K562 (cell line): ENCODE measurements at regions not wholly inside any gene's neighbourhood (a gene's known extent, or its start where the extent isn't known, plus 50 kb on each side); places are given as distances from the start of the nearest gene placed in this dataset.
"Not testable (repeated sequence)": the region's sequence is repeated elsewhere in the genome, so short reads cannot be mapped to it uniquely, and the experiment has no call there.

Experiments
- ATAC-seq: fragments of 200-7000 bp; cut with Tn5 transposase; 3 replicates; pipeline ENCODE4 v1.9.1; 2020; ENCODE audit warnings: moderate library complexity
- BruUV-seq: library from RNA; stranded (reverse); fragments of 400-500 nt; replicated peaks from 2 replicates; lab custom pipeline; 2021; lab: Mats Ljungman, UMichigan
- CTCF ChIA-PET: fragments of 300-600 bp; formaldehyde crosslinking; extraction: SDS; loops from one replicate; lab custom pipeline; 2021; ENCODE audit warnings: low intra/inter-chr PET ratio; lab: Yijun Ruan, JAX
- POLR2A ChIA-PET: fragments of 300-600, 350-650 bp; sonication (Branson Sonifier 250); formaldehyde crosslinking; extraction: SDS; loops from one replicate; lab custom pipeline; 2021; ENCODE audit warnings: antibody characterized with exemption, inconsistent platforms; lab: Yijun Ruan, JAX
- DNase-seq, 4 experiments: peaks; one replicate each; pipeline versions ENCODE4 v3.0.0 to v3.0.0-alpha.2; 2011 to 2018; ENCODE audit warnings: low spot score in 3 of 4, mixed read lengths in 3 of 4; ENCODE audit errors: extremely low read depth in 1 of 4
- FAIRE-seq: peaks from 2 replicates; lab custom pipeline; 2011; peaks lifted over from hg19 to GRCh38; lab: Jason Lieb, UNC
- H2AFZ ChIP-seq: 2 replicates; pipeline ENCODE4 v1.6.0; 2011; ENCODE audit warnings: low read depth, low read length, control low read depth, inconsistent platforms
- H3K27ac ChIP-seq: fragments of 200-600 bp; 3 replicates; pipeline ENCODE4 v1.8.0; 2011; ENCODE audit warnings: low read depth, mild to moderate bottlenecking, control low read depth, inconsistent platforms, low read length, moderate library complexity, mixed read lengths; ENCODE audit errors: extremely low read depth
- H3K27me3 ChIP-seq, 2 experiments: fragments of 300-600 bp in 1 of 2; 2 replicates in 1 of 2; 3 replicates in 1 of 2; pipeline versions ENCODE4 v1.6.0 to v1.8.0; 2011; ENCODE audit warnings: inconsistent platforms in 2 of 2, low read length in 2 of 2, mild to moderate bottlenecking in 1 of 2, mixed read lengths in 1 of 2, moderate library complexity in 1 of 2; ENCODE audit not compliant: control insufficient read depth in 2 of 2, insufficient read depth in 2 of 2
- H3K36me3 ChIP-seq: fragments of 300-600 bp; 3 replicates; pipeline ENCODE4 v1.8.0; 2011; ENCODE audit warnings: mild to moderate bottlenecking, low read length, inconsistent platforms; ENCODE audit not compliant: control insufficient read depth, insufficient read depth
- H3K4me1 ChIP-seq, 2 experiments: fragments of 200-600 bp in 1 of 2; replicated peaks in 1 of 2; 2 replicates in 1 of 2; 3 replicates in 1 of 2; pipeline versions ENCODE4 v1.5.1 to v1.8.0; 2011; ENCODE audit warnings: inconsistent platforms in 2 of 2, low read length in 2 of 2, mild to moderate bottlenecking in 1 of 2, mixed read lengths in 1 of 2, moderate library complexity in 1 of 2; ENCODE audit not compliant: control insufficient read depth in 2 of 2, insufficient read depth in 2 of 2
- H3K4me2 ChIP-seq: 2 replicates; pipeline ENCODE4 v1.6.1; 2011; ENCODE audit warnings: low read length, control low read depth, inconsistent platforms, mixed read lengths; ENCODE audit not compliant: insufficient read depth
- H3K4me3 ChIP-seq: fragments of 200-600 bp; sonication (generic), shearing (Covaris generic); 2 replicates; pipeline ENCODE4 v1.5.1; 2016; ENCODE audit warnings: control low read depth, inconsistent platforms
- H3K79me2 ChIP-seq: fragments of 200-600 bp; 3 replicates; pipeline ENCODE4 v1.8.0; 2011; ENCODE audit warnings: low read length, inconsistent platforms; ENCODE audit not compliant: control insufficient read depth, insufficient read depth
- H3K9ac ChIP-seq, 2 experiments: 2 replicates each; pipeline versions ENCODE4 v1.6.0 to v1.6.1; 2011; ENCODE audit warnings: low read depth in 2 of 2, low read length in 2 of 2, control low read depth in 1 of 2, inconsistent platforms in 1 of 2, mild to moderate bottlenecking in 1 of 2, mixed read lengths in 1 of 2; ENCODE audit not compliant: insufficient read depth in 1 of 2
- H3K9me1 ChIP-seq: one replicate; pipeline ENCODE4 v1.6.0; 2011; ENCODE audit warnings: inconsistent platforms, mild to moderate bottlenecking, low read length, moderate library complexity; ENCODE audit not compliant: control insufficient read depth, insufficient read depth
- H3K9me3 ChIP-seq: replicated peaks from 2 replicates; pipeline ENCODE4 v1.5.1; 2011; ENCODE audit warnings: low read depth, low read length, inconsistent platforms; ENCODE audit not compliant: control insufficient read depth, insufficient read depth
- H4K20me1 ChIP-seq: replicated peaks from 2 replicates; pipeline ENCODE4 v1.6.1; 2011; ENCODE audit warnings: low read length, inconsistent platforms, mixed read lengths; ENCODE audit not compliant: control insufficient read depth, insufficient read depth
- ARID2 ChIP-seq: fragments of 450-650 bp; IDR thresholded peaks from 2 replicates; pipeline ENCODE4 v1.6.1; 2017; ENCODE audit warnings: antibody characterized with exemption, mild to moderate bottlenecking
- ESRRA ChIP-seq: fragments of 450-650 bp; IDR thresholded peaks from 2 replicates; pipeline ENCODE4 v1.6.1; 2014; ENCODE audit warnings: low read depth, mild to moderate bottlenecking, moderate library complexity, borderline replicate concordance
- HMGN3 ChIP-seq: IDR thresholded peaks from 2 replicates; pipeline ENCODE4 v1.6.1; 2011; ENCODE audit warnings: borderline replicate concordance, low read depth, mild to moderate bottlenecking, mixed read lengths, low read length; ENCODE audit not compliant: insufficient read length; ENCODE audit errors: extremely low read depth
- NCOA1 ChIP-seq: fragments of 450-650 bp; IDR thresholded peaks from 2 replicates; pipeline ENCODE4 v1.6.1; 2016; ENCODE audit warnings: low read depth
- RBM15 ChIP-seq: fragments of 200-400 bp; formaldehyde crosslinking; IDR thresholded peaks from 2 replicates; pipeline ENCODE4 v1.6.1; 2018; ENCODE audit warnings: mild to moderate bottlenecking, low read length, moderate library complexity; ENCODE audit not compliant: insufficient read depth
- TCF7L2 ChIP-seq: fragments of 150-350 bp; IDR thresholded peaks from 2 replicates; pipeline ENCODE4 v1.6.1; 2016; ENCODE audit warnings: low read depth, mild to moderate bottlenecking, low read length, moderate library complexity
- TRIM28 ChIP-seq: fragments of 450-650 bp; IDR thresholded peaks from 2 replicates; pipeline ENCODE4 v1.6.1; 2017
- TSC22D4 ChIP-seq: fragments of 450-650 bp; IDR thresholded peaks from 2 replicates; pipeline ENCODE4 v1.6.1; 2016; ENCODE audit warnings: missing genetic modification characterization, missing biosample characterization, control low read depth
- ZNF77 ChIP-seq: fragments of 250-450 bp; sonication (Bioruptor Pico); IDR thresholded peaks from 2 replicates; pipeline ENCODE4 v1.5.0; 2020
- WGBS: fragments of 100-300 bp; shearing (Covaris generic); methylation state at CpG from one replicate; pipeline ENCODE4 v1.1.6; 2016; ENCODE audit warnings: low coverage, mixed read lengths; ENCODE audit not compliant: insufficient coverage; ENCODE audit errors: missing lambda C conversion rate; 5-methylcytosine and 5-hydroxymethylcytosine counted together
- in situ Hi-C: fragments of 300-500 bp; cut with MboI; formaldehyde crosslinking; loops from 4 replicates; pipeline ENCODE4 v1.15.0; 2018; ENCODE audit warnings: inconsistent platforms, mixed read lengths
- intact Hi-C: fragments of 100-400 bp; cut with micrococcal nuclease; formaldehyde crosslinking; loops from 2 replicates; pipeline ENCODE4 v1.14.2; 2022
- TF ChIP-seq, protein P1 (sequence below): fragments of 250-450 bp; sonication (Bioruptor Pico); IDR thresholded peaks from 2 replicates; pipeline ENCODE4 v1.5.0; 2021; ENCODE audit warnings: mild to moderate bottlenecking, borderline replicate concordance

GRCh38 chr19:20432266-20432842 lies 133.2 kb downstream of the ZNF737 start:
- 20% methylated on average over 1 of the region's 4 CpGs for WGBS
- H3K79me2 ChIP-seq, intact Hi-C loops, H3K4me3 ChIP-seq, H3K36me3 ChIP-seq, in situ Hi-C loops, H3K4me1 ChIP-seq, H3K9ac ChIP-seq, DNase-seq, H3K9me1 ChIP-seq, H3K27ac ChIP-seq, ATAC-seq, H2AFZ ChIP-seq, BruUV-seq, CTCF ChIA-PET, POLR2A ChIA-PET, H4K20me1 ChIP-seq, H3K27me3 ChIP-seq, H3K4me2 ChIP-seq, H3K9me3 ChIP-seq, FAIRE-seq: not testable (repeated sequence)

GRCh38 chr19:20431826-20432225 lies 133.8 kb downstream of the ZNF737 start:
- Histone ChIP-seq H3K9ac (no peak overlapping the region), H3K9me3 (no peaks in the 10 kb centered on the region)
- TF ChIP-seq ESRRA (no peak), HMGN3 (no peak), TSC22D4 (tag) (no peak), RBM15 (no peak), ZNF77 (CRISPR knock-in tag) (no peak), TRIM28 (no peak), ARID2 (no peak), TCF7L2 (no peak), NCOA1 (no peak)
- TF ChIP-seq, protein P1, sequence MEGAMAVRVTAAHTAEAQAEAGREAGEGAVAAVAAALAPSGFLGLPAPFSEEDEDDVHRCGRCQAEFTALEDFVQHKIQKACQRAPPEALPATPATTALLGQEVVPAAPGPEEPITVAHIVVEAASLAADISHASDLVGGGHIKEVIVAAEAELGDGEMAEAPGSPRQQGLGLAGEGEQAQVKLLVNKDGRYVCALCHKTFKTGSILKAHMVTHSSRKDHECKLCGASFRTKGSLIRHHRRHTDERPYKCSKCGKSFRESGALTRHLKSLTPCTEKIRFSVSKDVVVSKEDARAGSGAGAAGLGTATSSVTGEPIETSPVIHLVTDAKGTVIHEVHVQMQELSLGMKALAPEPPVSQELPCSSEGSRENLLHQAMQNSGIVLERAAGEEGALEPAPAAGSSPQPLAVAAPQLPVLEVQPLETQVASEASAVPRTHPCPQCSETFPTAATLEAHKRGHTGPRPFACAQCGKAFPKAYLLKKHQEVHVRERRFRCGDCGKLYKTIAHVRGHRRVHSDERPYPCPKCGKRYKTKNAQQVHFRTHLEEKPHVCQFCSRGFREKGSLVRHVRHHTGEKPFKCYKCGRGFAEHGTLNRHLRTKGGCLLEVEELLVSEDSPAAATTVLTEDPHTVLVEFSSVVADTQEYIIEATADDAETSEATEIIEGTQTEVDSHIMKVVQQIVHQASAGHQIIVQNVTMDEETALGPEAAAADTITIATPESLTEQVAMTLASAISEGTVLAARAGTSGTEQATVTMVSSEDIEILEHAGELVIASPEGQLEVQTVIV, result no peak

More at GRCh38 chr19:20431826-20432225, 133.8 kb downstream of the ZNF737 start:
- H3K4me2 ChIP-seq, result no peak overlapping the region
- no peak overlapping the region for H2AFZ ChIP-seq
- ChIA-PET POLR2A (no interaction called here), CTCF (no interaction called here)
- ATAC-seq (no peak), DNase-seq (no peak), FAIRE-seq (no peak)
- no peaks in the 10 kb centered on the region for H3K36me3 ChIP-seq
- no peaks in the 10 kb centered on the region for H3K79me2 ChIP-seq
- no peaks in the 10 kb centered on the region for H3K4me1 ChIP-seq
- intact Hi-C loops (no loop called here), in situ Hi-C loops (no loop called here)
- no peaks in the 10 kb centered on the region for H3K27me3 ChIP-seq
- no peaks in the 10 kb centered on the region for H3K9me1 ChIP-seq
- WGBS, result 0% methylated on average over 2 of the region's 5 CpGs
- no peak overlapping the region for H3K27ac ChIP-seq
- no peak overlapping the region for H3K4me3 ChIP-seq
- H4K20me1 ChIP-seq, result no peaks in the 10 kb centered on the region
- BruUV-seq, result no TSS peak
